Central memory CD4-positive, alpha-beta T cell (primary cell): ENCODE measurements at regions not wholly inside any gene's neighbourhood (a gene's known extent, or its start where the extent isn't known, plus 50 kb on each side); places are given as distances from the start of the nearest gene placed in this dataset.
"Not testable (repeated sequence)": the region's sequence is repeated elsewhere in the genome, so short reads cannot be mapped to it uniquely, and the experiment has no call there.

ENCODE experiments used
- DNase-seq: peaks from one replicate; pipeline ENCODE4 v3.0.0; 2022

GRCh38 chr19:31018936-31019335 is 330.3 kb downstream of the TSHZ3 start:
- no peak for DNase-seq

DNA sequence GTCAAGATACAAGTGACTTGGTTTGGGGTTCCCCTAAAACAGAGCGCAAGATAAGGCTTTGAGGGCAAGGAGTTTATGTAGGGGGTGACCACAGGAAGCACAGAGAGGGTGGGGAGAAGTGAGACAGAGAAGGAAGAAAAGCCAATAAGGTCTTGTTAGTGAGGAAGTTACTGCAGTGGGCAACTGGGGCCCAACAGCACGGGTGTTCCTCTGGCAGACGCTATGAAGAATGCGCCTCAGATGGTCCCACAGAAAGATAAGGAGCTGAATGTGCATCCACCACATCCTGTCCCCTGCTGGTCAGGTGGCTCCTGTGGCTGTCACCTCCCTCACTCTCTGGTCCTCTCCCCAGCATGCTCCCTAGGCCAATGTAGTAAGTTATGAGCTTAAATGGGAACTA is 333.5 kb downstream of the TSHZ3 start:
- DNase-seq, result no peak

DNA sequence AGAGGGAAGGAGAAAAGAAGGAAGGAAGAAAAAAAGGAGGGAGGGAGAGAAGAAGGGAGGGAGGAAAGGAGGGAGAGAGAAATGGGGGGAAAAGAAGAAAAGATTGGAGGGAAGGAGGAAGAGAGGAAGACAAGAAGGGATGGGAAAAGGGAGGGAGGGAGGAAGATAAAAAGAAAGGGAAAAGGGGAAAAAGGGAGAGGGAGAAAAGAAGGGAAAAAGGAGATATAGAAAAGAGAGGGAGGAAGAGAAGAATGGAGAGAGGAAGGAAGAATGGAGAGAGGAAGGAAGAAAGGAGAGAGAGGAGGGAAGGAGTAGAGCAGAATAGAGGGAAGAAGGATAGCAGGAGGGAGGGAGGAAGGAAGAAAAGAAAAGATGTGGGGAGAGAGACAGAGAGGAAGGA is 334.6 kb downstream of the TSHZ3 start:
- no peak for DNase-seq

DNA sequence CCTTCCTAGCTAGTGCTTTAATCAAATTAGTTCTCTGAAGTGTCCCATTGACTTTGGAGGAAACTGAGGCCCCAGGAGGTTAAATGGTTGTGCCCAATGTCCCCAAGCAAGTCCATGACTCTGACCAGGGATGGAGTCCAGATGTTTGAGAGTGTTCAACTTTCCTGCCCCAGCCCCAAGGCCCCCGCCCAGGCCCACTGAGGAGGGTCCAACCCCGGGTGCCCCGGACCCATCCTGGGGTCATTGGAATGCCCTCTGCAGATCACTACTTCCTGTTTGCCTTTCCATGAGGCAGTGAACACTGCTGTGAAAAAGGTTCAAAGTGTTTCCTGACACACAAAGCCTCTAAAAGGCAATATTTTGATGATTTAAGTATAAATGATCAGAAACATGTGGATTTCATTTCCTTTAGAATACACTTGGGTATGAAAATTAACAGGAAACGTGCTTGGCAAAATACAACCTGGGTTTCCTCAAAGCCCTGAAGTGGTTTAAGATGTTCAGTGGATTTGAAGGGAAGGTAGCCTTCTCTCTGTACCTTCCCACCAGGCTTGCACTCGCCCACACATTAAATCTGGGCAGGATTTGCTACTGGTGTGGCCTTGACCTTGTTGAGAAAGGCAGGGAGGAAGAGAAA is 335.7 kb downstream of the TSHZ3 start:
- DNase-seq, result no peak

DNA sequence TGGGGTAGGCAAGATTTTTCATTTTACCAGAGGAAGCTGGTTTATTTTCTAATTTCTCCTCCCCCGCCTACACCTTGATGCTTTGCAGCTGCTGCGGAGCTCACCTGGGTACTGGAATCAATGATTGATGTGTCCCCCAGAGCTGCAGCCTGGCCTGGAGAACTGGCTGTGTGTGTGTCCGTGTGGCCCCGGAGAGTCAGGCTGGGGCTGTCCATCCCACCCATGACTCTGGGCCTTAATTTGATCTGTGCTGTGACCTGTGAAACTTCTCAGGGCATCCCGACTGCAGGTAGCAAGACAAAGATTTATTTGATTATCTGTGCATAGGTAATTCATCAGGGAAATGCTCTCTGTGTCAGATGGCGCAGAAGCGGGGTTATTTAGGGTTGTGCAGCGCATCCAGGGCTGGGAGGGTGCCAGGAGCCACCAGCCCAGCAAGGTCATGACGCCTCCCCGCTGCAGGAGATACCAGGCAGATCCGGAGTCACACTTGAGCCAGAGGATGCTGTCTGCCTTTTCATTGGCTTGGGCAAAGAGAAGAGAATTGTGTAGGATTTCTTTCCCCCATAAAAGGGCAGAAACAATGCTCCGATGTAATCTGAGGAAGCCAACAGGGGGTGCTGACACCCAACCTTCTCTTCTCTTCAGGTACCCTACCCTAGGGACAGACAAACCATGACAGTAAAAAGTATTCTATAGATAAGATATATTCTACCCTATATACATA is 346.6 kb downstream of the TSHZ3 start:
- DNase-seq, result no peak

DNA sequence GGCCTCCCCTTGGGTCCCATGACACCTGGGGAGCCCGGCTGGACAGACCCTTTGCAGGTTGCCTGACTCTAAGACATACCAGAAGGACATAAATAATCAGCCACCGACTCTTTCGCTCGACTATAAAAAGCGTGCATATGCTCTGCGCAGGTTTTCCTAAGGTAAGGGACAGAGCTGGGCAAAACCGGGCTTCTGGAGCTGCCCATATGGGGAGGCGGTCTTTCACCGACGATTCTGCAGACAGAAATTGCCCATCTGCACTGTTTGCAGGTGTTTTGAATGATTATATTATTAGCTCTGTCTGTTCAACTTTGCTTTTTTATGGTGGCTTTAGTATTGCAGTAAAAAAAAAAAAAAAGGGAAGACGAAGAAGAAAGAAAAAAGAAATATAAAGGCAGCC is 347.2 kb downstream of the TSHZ3 start:
- no peak for DNase-seq

GRCh38 chr19:31000913-31001312 is 348.3 kb downstream of the TSHZ3 start:
- no peak for DNase-seq

DNA sequence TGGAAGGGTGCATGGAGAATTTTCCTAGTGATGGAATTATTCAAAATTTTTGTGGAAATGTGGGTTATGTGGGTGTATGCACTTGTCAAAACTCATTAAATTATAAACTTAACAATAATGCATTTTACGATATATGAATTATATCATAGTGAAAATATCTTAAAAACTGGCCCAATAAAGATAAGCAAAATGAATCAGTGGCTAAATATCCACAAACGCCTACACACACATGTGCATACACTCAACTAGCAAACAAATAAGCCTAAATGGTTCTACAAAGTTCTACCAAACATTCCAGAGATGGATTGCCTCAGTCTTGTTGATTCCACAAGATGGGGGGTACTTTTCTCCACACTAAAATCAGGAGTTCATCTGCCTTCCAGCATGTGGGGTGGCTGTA is 349.5 kb downstream of the TSHZ3 start:
- no peak for DNase-seq

DNA sequence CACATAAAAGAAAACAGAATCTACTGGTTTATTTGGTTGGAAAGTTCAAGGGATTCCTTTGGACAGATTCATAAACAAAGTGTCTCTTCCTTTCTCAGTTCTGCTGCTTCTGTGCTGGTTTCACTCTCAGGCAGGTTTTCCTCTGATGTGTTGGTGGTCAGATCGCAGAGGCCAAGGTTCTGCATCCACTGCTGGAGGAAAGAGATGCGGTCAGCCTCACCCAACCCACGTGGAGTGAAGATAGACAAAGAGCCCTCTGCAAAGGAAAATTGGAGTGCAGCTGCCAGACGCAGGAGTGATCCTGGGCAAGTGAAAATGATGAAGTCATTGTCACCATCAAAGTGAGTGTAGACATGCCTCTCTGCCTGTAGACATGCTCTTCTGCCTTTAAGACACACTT is 352.0 kb downstream of the TSHZ3 start:
- DNase-seq, result no peak

DNA sequence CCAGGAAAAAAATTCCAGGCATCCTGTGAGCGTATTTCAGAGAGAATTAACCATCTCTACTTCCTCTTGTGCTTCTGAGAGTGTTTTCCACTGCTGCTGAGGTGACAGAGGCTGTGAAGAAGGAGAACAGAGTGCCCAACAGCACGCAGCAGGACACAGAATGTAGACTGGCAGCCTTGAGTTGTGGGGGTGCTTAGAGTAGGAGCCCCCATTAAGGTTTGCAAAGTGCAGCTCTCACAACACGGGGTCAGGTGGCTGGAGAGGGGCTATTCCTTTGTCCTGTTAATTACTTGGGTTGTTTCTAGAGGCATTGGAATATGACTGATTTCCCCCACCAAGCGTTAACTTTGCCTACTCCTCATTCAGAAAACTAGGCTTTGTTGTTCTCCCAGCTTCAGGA is 370.6 kb downstream of the TSHZ3 start:
- DNase-seq, result no peak

DNA sequence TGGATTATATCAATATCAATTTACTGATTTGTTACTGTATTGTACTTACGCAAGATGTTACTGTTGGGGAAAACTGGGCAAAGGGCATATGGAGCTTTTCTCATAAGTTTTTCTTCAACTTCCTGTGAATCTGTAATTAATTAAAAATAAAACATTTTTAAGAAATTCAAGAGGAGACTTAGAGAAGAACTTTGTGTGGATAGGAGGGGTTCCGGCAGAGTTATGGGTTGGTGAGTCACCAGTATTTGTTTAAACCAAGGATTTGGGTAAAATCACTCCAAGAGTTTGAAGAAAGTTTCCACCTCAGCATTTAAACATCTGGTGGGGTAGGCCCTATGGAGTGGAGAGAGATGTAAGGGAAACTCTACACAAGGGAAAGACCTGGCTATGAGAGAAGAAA is 379.6 kb downstream of the TSHZ3 start:
- DNase-seq, result no peak

GRCh38 chr19:30968841-30969399 is 380.3 kb downstream of the TSHZ3 start:
- DNase-seq, result no peak

- DNase-seq, result no peak
These were observed 381.0 kb downstream of the TSHZ3 start for GRCh38 chr19:30968210-30968609.

DNA sequence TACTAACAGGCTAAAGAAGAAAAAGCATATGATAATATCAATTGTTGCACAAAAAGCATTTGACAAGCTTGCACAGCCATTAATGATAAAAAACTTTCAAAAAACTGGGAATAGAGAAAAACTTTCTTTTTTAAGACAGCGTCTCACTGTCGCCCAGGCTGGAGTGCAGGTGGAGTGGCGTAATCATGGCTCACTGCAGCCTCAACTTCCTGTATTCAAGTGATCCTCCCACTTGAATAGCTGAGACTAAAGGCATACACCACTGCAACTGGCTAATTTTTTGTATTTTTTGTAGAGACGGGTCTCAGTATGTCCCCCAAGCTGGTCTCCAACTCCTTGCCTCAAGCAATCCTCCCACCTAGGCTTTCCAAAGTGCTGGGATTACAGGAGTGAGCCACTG is 382.8 kb downstream of the TSHZ3 start:
- DNase-seq, result no peak

DNA sequence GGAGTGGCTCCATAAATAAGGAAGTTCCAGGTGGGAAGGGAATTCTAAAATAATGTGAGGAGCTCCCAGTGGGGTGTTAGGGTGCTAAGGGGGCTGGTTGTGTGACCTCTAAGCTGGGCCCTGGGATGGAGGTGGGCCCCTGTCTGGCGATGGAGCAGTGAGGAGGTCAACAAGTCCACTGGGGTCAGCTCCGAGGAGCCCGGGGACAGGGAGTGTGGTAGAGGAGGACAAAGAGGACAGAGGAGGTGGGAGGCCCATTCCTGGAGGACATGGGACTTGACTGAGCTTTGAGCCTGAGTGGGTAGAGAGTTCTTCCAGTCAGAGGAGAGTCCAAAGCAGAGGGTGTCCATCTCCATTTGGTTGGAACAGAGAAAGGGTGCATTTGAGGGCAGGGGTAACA is 390.2 kb downstream of the TSHZ3 start:
- no peak for DNase-seq

- no peak for DNase-seq
These were observed 393.8 kb downstream of the TSHZ3 start for GRCh38 chr19:30955112-30956104.

DNA sequence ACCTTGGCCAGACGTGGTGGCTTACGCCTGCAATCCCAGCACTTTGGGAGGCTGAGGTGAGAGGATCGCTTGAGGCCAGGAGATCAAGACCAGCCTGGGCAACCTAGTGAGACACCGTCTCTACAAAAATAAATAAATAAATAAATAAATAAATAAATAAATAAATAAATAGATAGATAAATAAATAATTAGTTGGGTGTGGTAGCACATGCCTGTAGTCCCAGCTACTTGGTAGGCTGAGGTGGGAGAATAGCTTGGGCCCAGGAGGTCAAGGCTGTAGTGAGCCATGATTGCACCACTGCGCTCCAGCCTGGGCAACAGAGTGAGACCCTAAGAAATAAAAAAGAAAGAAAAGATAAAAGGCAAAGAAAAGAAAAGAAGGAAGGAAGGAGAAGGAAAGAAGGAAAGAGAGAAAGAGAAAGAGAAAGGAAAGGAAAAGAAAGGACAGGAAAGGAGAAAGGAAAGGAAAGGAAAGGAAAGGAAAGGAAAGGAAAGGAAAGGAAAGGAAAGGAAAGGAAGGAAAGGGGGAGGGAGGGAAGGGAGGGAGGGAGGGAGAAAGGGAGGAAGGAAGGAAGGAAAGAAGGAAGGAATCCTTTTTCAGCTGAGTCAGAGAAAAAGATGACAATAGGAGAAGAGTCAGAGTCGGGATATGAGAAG is 404.8 kb downstream of the TSHZ3 start:
- not testable (repeated sequence) for DNase-seq

DNA sequence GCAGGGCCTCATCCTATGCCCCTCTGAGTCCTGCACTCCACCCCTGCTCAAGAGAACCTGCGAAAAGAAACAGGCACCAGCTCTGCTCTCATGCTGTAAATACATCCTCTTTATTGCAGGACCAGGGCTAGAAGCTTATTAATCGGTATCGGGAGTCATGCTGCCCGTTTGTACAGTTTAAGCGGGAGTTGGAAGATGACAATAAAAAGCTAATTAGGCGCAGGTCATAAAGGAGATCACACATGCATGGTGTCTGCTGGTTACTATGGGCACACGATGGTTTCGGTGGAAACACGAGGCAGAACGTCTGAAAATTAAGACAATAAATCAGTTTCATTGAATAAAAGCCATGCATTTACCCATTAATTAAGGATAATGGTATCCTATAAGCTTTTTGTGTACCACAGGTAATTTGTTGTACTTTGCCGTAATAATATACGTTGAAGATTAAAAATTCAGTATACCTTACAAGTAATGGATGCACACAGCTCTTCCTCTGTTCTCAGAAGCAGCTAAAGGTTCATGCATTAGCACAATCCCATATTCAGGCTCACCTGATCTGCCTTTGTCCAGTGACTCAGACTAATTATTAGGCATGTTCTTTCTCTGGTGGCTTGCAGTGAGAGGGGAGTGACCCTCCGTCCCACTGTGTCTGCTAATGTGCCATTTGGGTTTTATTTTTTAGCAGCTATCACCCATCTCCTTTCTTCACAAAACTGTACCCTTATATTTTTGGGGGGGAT is 406.0 kb downstream of the TSHZ3 start:
- no peak for DNase-seq

- no peak for DNase-seq
These were observed 406.6 kb downstream of the TSHZ3 start for GRCh38 chr19:30942636-30943035.

GRCh38 chr19:30941591-30941990 is 407.6 kb downstream of the TSHZ3 start:
- no peak for DNase-seq

- DNase-seq, result no peak
These were observed 413.0 kb downstream of the TSHZ3 start for GRCh38 chr19:30936276-30936675.

DNA sequence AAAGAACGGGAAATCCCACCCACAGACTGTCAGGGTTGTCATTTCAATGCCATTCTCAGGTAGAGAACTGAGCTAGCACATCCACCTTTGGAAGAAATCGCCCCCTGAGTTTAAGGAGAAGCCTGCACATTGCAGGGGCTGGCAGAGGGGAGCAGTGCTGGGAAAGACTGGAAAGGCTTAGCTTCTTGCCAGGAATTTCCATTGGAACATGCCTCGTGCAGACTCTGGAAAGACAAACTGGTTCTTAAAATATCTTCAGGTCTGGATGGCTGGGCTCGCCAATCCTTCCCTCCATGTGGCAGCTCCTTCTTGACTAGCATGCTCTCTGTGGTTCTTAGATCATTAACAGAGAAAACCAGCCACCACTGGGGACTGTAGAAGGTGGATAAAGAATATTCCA is 414.1 kb downstream of the TSHZ3 start:
- DNase-seq, result no peak
